DMS53 treated with DMSO at 0.1 percent for 48 hours (cell line): ENCODE measurements at regions not wholly inside any gene's neighbourhood (a gene's known extent, or its start where the extent isn't known, plus 50 kb on each side); places are given as distances from the start of the nearest gene placed in this dataset.
A peak's percentile ranks its signal among the peaks of the same experiment; 100 is the strongest.
"Not testable (repeated sequence)": the region's sequence is repeated elsewhere in the genome, so short reads cannot be mapped to it uniquely, and the experiment has no call there.

Experiments
- DNase-seq: peaks from one replicate; lab custom pipeline; 2025; ENCODE audit not compliant: unreplicated experiment; lab: John Stamatoyannopoulos, UW

DNA sequence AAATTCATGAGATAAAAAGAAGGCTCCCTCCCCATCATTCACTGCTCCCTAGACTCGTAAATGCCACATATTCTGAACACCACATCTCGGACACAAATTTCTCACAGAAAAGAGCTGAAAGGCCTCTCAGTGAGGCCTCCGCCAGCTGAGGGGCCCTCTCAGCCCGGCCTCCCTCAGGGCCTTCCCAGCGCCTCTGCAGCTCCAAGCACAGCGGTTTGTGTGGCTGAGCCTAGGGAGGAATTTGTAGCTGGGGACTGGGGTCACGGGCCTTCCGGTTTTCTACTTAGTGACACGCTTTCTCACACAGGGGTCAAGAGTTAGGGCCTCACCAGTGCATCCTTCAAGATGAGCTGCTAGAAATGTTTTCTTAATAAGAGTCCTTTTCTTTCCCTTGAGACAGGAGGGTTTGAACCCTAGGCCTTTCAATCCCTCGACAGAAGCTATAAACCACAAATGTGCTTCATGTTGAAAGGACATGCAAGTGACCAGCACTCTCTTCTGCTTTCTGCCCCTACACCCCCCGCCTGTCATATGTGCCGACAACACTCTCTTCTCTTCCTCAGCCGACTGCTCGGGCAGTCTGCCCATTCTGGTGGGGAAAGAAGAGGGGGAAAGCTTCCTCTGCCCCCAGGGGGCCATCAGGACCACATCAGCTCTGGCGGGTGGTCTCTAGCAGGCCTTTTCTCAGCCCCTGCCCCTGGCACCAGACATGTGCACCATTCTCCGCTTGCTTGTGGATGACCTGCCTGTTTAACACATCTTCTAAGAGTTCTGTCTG, 104.9 kb downstream of the CHIC2 start:
- no peak for DNase-seq

DNA sequence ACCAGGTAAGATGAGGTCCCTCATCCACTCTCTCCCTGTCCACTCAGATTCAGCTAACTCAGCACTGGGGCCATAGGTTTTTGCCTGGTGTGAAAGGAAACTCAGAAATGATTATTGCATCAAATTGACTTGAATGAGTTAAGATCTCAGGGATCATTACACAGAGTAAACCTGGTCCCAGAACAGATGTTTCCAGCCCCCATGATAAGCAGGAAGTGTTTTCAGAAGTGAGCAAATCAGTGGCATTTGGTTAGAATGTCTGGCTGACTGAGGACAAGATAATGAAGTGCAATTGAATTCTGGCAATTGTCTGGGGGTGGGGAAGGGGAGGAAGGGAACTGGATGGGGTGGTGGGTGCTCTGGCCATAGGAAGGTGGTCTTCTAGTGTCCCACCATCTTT, 108.0 kb downstream of the CHIC2 start:
- DNase-seq: no peak

DNA sequence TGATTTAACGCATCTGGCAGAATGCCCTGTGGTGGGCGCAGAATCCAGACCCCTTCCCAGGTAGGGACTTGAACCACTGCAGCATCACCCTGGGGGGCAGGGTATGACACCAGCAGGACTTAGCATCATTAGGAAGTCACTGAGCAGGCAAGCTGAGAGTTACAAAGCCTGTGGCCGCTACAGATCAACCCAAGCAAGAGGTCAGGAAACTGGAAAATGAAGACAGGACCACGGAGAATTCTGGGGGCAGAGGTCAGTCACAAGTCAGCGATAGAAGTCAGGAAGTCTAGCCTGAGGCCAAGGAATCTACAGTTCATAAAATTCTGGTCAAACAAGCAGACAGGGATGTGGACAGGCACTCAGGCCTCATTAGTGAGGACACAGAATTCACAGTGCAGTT, 108.4 kb downstream of the CHIC2 start:
- no peak for DNase-seq

- DNase-seq: no peak
These were observed 113.0 kb downstream of the CHIC2 start for GRCh38 chr4:53951414-53951813.

- DNase-seq: no peak
These were observed 120.9 kb downstream of the CHIC2 start for GRCh38 chr4:53943345-53944085.

- DNase-seq: no peak
These were observed 121.7 kb downstream of the CHIC2 start for GRCh38 chr4:53942712-53943111.

DNA sequence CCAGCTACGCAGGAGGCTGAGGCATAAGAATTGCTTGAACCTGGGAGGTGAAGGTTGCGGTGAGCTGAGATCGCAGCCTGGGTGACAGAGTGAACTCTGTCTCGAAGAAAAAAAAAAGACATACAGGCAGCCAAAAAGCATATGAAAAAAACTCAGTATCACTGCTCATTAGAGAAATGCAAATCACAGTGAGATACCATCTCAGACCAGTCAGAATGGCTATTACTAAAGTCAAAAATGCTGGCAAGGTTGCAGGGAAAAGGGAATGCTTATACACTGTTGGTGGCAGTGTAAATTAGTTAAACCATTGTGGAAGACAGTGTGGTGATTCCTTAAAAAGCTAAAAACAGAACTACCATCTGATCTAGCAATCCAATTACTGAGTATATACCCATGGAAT, 123.1 kb downstream of the CHIC2 start:
- no peak for DNase-seq

- not testable (repeated sequence) for DNase-seq
These were observed 124.5 kb downstream of the CHIC2 start for GRCh38 chr4:53939892-53940291.

DNA sequence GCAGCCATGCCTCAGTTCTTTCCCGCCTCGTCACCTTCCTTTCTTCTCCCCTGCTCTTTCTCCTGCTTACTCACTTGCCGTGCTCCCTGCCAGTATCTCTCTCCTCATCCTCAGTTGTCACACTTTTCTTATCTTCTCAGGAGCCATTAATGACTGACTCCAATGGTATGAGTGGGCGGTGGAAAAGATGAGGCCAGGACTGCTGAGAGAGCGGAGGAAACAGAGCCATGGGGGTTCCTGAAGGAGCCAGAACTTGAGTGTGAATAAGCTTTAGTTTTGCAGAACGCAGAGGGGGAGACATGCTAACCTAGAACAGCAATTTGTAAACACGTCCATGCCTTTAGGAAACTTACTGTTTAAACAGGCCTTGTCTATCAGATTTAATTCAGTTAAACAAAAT, 126.5 kb downstream of the CHIC2 start:
- DNase-seq: no peak

DNA sequence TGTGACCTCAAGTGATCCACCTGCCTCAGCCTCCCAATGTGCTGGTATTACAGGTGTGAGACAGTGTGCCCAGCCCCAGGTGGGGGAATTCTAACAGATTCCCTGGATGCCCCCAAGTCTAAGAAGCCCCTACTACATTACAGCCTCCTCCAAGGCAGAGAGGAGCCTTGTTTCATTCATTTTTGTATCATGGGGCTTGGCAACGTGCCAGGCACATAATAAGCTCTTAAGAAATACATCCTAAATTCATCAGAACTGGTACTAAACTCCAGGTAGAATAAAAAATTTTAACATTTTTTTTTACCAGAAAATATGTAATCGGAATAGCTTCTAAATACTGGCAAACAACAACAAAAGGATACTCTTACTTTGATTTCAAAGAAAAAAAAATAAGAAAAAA, 127.1 kb downstream of the CHIC2 start:
- DNase-seq: no peak

- DNase-seq: no peak
These were observed 128.6 kb downstream of the CHIC2 start for GRCh38 chr4:53935780-53936179.

GRCh38 chr4:53932796-53933610, 131.4 kb downstream of the CHIC2 start:
- no peak for DNase-seq

- DNase-seq: no peak
These were observed 132.9 kb downstream of the CHIC2 start for GRCh38 chr4:53931461-53931961.

DNA sequence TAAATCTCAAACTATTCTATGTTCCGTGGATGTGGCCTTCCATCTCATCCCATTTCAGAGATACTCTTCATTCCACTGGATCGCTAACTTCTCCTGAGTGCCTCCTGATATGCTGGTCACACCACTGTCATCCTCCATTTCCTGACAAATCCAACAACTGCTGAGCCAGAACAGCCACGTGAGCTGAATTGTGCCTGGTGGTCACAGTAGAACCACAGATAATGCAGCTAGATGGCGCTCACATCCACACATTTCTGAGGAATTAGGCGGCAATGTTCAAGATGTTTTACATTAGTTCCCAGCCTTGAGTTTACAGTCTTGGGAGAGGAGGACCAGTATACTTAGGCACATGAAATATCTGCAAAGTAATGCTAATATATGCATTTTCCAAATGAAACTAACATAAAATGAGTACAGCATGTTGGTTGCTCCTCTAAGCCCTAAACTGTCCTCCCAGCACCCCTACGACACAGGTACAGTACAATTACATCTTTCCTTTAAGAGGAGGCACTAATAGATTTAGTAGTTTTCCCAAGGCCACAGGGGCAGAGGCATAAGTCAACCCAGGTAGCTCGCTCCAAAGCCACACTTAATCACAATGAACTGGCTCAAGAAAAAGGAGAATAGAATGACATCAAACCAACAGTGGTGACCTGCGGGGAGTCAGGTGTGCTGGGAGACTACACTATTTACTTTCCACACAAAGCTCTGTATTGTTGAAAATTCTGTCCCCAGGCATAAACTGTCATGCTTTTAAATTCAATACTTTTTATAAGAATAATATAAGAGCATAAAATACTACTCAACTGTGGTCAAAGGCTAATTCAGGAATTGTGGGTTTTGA, 134.2 kb downstream of the CHIC2 start:
- peak; percentile 72 for DNase-seq

DNA sequence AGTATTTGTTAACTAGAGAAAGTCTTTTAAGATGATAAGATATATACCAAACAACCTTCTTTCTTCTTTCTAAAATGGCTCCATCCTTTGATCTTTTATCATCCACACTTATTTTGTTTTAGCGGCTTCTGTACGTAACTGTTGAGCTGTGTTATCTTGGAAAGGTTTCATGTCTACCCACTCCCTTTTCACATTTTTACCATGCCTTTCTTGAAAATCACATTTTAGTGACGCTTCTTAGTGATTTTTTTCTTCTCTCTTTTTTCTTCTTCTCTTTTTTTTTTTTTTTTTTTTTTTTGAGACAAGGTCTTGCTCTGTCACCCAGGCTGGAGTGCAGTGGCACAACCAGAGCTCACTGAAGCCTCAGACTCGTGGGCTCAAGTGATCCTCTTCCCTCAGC, 135.1 kb downstream of the CHIC2 start:
- DNase-seq: no peak

DNA sequence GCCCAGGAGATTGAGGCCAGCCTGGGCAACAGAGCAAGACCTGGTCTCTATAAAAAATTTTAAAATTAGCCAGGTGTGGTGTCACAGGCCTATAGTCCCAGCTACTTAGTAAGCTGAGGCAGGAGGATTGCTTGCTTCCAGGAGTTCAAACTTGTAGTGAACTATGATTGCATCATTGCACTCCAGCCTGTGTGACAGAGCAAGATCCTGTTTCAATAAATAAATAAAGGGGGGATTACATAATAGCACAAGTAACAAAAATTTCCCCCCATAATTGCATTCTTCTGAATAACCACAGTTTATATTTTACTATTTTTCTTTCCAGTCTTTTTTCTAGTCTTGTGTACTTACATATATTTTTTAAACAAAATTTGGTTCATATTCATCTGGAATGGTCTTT, 135.6 kb downstream of the CHIC2 start:
- no peak for DNase-seq

- DNase-seq: no peak
These were observed 139.3 kb downstream of the CHIC2 start for GRCh38 chr4:53925050-53925605.

- DNase-seq: no peak
These were observed 139.9 kb downstream of the CHIC2 start for GRCh38 chr4:53924333-53925049.

- no peak for DNase-seq
These were observed 140.5 kb downstream of the CHIC2 start for GRCh38 chr4:53923921-53924320.

DNA sequence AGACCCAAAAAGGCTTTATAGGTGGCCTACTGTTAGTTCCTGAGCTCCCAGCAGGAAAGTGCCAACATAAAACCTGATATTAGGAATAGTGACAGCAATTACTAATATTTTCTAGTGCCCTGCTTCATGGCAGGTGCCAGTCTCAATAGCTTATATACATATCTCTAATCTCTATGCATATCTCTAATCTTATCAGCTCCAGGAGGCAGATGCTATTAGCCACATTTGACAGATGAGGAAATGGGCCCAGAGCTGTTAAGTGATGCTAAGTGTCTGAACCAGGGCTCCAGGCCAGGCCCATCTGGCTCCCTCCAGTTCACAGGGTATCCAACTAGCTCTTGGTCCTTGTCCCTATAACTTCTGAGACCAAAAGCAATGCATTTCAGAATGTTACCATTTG, 142.5 kb downstream of the CHIC2 start:
- DNase-seq: no peak
